Uterus (tissue), 3 donors: ENCODE measurements at regions not wholly inside any gene's neighbourhood (a gene's known extent, or its start where the extent isn't known, plus 50 kb on each side); places are given as distances from the start of the nearest gene placed in this dataset.

Experiments
- DNase-seq, 2 donors: peaks; one replicate each; pipeline ENCODE4 v3.0.0-alpha.2; 2019 to 2020
- H3K27ac ChIP-seq, 2 donors: fragments of 200-600 bp; sonication (generic); 1 replicate in 1 of 2; 2 replicates in 1 of 2; pipeline ENCODE4 v1.5.1; 2016 to 2018
- H3K27me3 ChIP-seq, 2 donors: fragments of 200-600 bp; sonication (generic); one replicate each; pipeline ENCODE4 v1.5.1; 2018 to 2019; ENCODE audit warnings: control low read depth in 1 of 2
- H3K36me3 ChIP-seq, 2 donors: fragments of 200-600 bp; sonication (generic); one replicate each; pipeline ENCODE4 v1.5.1; 2019; ENCODE audit warnings: control low read depth in 1 of 2
- H3K4me1 ChIP-seq, 2 donors: fragments of 200-600 bp; sonication (generic); one replicate each; pipeline ENCODE4 v1.5.1; 2018 to 2019; ENCODE audit warnings: control low read depth in 1 of 2
- H3K4me3 ChIP-seq, 2 donors: fragments of 200-600 bp; sonication (generic); 1 replicate in 1 of 2; 2 replicates in 1 of 2; pipeline ENCODE4 v1.5.1; 2018 to 2019; ENCODE audit warnings: mild to moderate bottlenecking in 1 of 2
- H3K9me3 ChIP-seq, 2 donors: fragments of 200-600 bp; sonication (generic); one replicate each; pipeline ENCODE4 v1.5.1; 2019; ENCODE audit warnings: control low read depth in 1 of 2
- CTCF ChIP-seq, 4 experiments: fragments of 200-600 bp in 2 of 4; fragments of 450-650 bp in 2 of 4; sonication (generic) in 2 of 4; IDR thresholded peaks; one replicate each; pipeline ENCODE4 v1.5.1; 2016 to 2019; ENCODE audit warnings: antibody characterized with exemption in 4 of 4, mild to moderate bottlenecking in 2 of 4, moderate library complexity in 1 of 4
- POLR2A ChIP-seq, 2 donors: fragments of 450-650 bp; IDR thresholded peaks; one replicate each; pipeline ENCODE4 v1.6.1; 2016; ENCODE audit warnings: antibody characterized with exemption in 2 of 2, mild to moderate bottlenecking in 1 of 2, moderate library complexity in 1 of 2
- intact Hi-C: fragments of 100-400 bp; cut with DNase I; formaldehyde crosslinking; loops from one replicate; pipeline ENCODE4 v1.15.1; 2023; ENCODE audit warnings: low total_unique reads
- donor health status: DM: yes; HTN: yes; CAD: no.

GRCh38 chr18:78447211-78447610 is 532.4 kb upstream of the SALL3 start:
- no peaks in the 10 kb centered on the region for H3K4me1 ChIP-seq
- H3K36me3 ChIP-seq = no peaks in the 10 kb centered on the region
- H3K4me3 ChIP-seq = no peak overlapping the region
- H3K27me3 ChIP-seq = no peaks in the 10 kb centered on the region
- TF ChIP-seq POLR2A (IDR thresholded peaks at IDR 0.05) (no peak), CTCF (IDR thresholded peaks at IDR 0.05) (no peak)
- intact Hi-C loops = no loop called here
- no peak for DNase-seq
- H3K9me3 ChIP-seq = no peaks in the 10 kb centered on the region
- no peak overlapping the region for H3K27ac ChIP-seq

GRCh38 chr18:78448106-78448505 is 531.5 kb upstream of the SALL3 start:
- Histone ChIP-seq H3K36me3 (no peaks in the 10 kb centered on the region), H3K27ac (no peak overlapping the region), H3K4me1 (no peaks in the 10 kb centered on the region), H3K9me3 (no peaks in the 10 kb centered on the region), H3K4me3 (no peak overlapping the region), H3K27me3 (no peaks in the 10 kb centered on the region)
- DNase-seq = no peak
- TF ChIP-seq CTCF (IDR thresholded peaks at IDR 0.05) (no peak), POLR2A (IDR thresholded peaks at IDR 0.05) (no peak)
- intact Hi-C loops = no loop called here

- no peaks in the 10 kb centered on the region for H3K4me1 ChIP-seq
- no peaks in the 10 kb centered on the region for H3K36me3 ChIP-seq
- H3K27me3 ChIP-seq = no peaks in the 10 kb centered on the region
- no peak overlapping the region for H3K27ac ChIP-seq
- TF ChIP-seq POLR2A (IDR thresholded peaks at IDR 0.05) = no peak
- TF ChIP-seq CTCF (IDR thresholded peaks at IDR 0.05) = no peak
- no peaks in the 10 kb centered on the region for H3K9me3 ChIP-seq
- no peak overlapping the region for H3K4me3 ChIP-seq
- no peak for DNase-seq
- intact Hi-C loops = no loop called here
Measured at GRCh38 chr18:78448591-78448990, 531.0 kb upstream of the SALL3 start.

- Histone ChIP-seq H3K9me3 (no peaks in the 10 kb centered on the region), H3K27ac (no peak overlapping the region), H3K36me3 (no peaks in the 10 kb centered on the region), H3K27me3 (no peaks in the 10 kb centered on the region), H3K4me3 (no peak overlapping the region), H3K4me1 (no peaks in the 10 kb centered on the region)
- intact Hi-C loops = no loop called here
- no peak for TF ChIP-seq POLR2A (IDR thresholded peaks at IDR 0.05)
- TF ChIP-seq CTCF (IDR thresholded peaks at IDR 0.05) = no peak
- no peak for DNase-seq
Measured at GRCh38 chr18:78454221-78454620, 525.4 kb upstream of the SALL3 start.

GRCh38 chr18:78455386-78455785 is 524.2 kb upstream of the SALL3 start:
- H3K27me3 ChIP-seq = no peaks in the 10 kb centered on the region
- DNase-seq = no peak
- no peak overlapping the region for H3K27ac ChIP-seq
- H3K4me3 ChIP-seq = no peak overlapping the region
- H3K9me3 ChIP-seq = no peaks in the 10 kb centered on the region
- TF ChIP-seq POLR2A (IDR thresholded peaks at IDR 0.05) (no peak), CTCF (IDR thresholded peaks at IDR 0.05) (no peak)
- intact Hi-C loops = no loop called here
- no peaks in the 10 kb centered on the region for H3K36me3 ChIP-seq
- no peaks in the 10 kb centered on the region for H3K4me1 ChIP-seq
